Esophagus squamous epithelium (tissue), 4 donors: ENCODE measurements at regions not wholly inside any gene's neighbourhood (a gene's known extent, or its start where the extent isn't known, plus 50 kb on each side); places are given as distances from the start of the nearest gene placed in this dataset.

Source experiments
- CTCF ChIP-seq, 6 experiments: fragments of 450-650 bp in 4 of 6; fragments of 200-600 bp in 2 of 6; sonication (generic) in 2 of 6; IDR thresholded peaks; one replicate each; pipeline ENCODE4 v1.5.1; 2016 to 2019; ENCODE audit warnings: antibody characterized with exemption in 6 of 6, mild to moderate bottlenecking in 4 of 6, moderate library complexity in 4 of 6
- POLR2A ChIP-seq, 4 donors: fragments of 450-650 bp; IDR thresholded peaks; one replicate each; pipeline ENCODE4 v1.6.1; 2017; ENCODE audit warnings: antibody characterized with exemption in 4 of 4, mild to moderate bottlenecking in 4 of 4, moderate library complexity in 3 of 4

DNA sequence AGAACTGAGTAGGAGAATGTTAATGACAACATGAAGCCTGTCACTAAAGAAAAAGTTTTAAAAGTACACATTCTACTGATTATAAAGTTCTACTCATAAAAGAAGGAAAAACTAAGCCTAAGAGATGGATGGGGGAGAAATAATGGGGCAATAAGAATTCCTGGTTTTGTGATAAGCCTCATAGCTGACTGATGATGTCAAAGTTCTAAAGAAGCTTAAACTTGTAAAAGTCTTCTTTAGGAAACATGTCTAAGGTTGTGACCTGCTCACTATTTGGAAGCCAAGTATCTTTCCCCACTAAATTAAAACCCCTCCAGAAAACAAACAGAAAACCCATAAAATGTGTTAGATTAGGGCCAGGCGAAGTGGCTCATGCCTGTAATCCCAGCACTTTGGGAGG, 232.9 kb upstream of the GIMD1 start:
- TF ChIP-seq CTCF (IDR thresholded peaks at IDR 0.05) (no peak), POLR2A (IDR thresholded peaks at IDR 0.05) (no peak)
